HCT116 (cell line): ENCODE measurements at regions not wholly inside any gene's neighbourhood (a gene's known extent, or its start where the extent isn't known, plus 50 kb on each side); places are given as distances from the start of the nearest gene placed in this dataset.

Source experiments
- ATAC-seq: fragments of 200-7000 bp; cut with Tn5 transposase; 2 replicates; pipeline ENCODE4 v1.9.1; 2020; ENCODE audit warnings: mild to moderate bottlenecking, moderate library complexity
- BruUV-seq: library from RNA; stranded (reverse); fragments of 400-500 nt; replicated peaks from 2 replicates; lab custom pipeline; 2021; lab: Mats Ljungman, UMichigan
- CTCF ChIA-PET: fragments of 300-600 bp; sonication (Branson Sonifier 250); formaldehyde crosslinking; loops from one replicate; lab custom pipeline; 2021; ENCODE audit warnings: antibody characterized with exemption; lab: Charles Lee
- POLR2A ChIA-PET: fragments of 300-600, 350-600 bp; sonication (Branson Sonifier 250); formaldehyde crosslinking; loops from one replicate; lab custom pipeline; 2021; ENCODE audit warnings: antibody characterized with exemption; lab: Charles Lee
- RAD21 ChIA-PET, 2 experiments: fragments of 300-600 bp; sonication (Branson Sonifier 250); formaldehyde crosslinking; loops; one replicate each; lab custom pipeline; 2023; ENCODE audit warnings: low total read pairs in 2 of 2; ENCODE audit not compliant: uncharacterized antibody in 2 of 2, unreplicated experiment in 2 of 2, low non-redundant PET in 1 of 2; lab: Charles Lee
- DNase-seq: peaks from one replicate; pipeline ENCODE4 v3.0.0-alpha.2; 2010; ENCODE audit warnings: low read depth, low spot score
- H2AFZ ChIP-seq: fragments of 200-600 bp; shearing (Covaris generic), sonication (generic); 2 replicates; pipeline ENCODE4 v1.6.1; 2017; ENCODE audit warnings: low read depth, mixed run types, mixed read lengths, antibody characterized with exemption, low read length; ENCODE audit not compliant: poor library complexity, severe bottlenecking
- H3K27ac ChIP-seq: 2 replicates; pipeline ENCODE4 v1.5.1; 2012; ENCODE audit warnings: low read depth, low read length
- H3K27me3 ChIP-seq: fragments of 200-600 bp; sonication (generic); 2 replicates; pipeline ENCODE4 v1.6.1; 2016; ENCODE audit warnings: mixed run types, low read length, mixed read lengths; ENCODE audit not compliant: insufficient read depth
- H3K36me3 ChIP-seq, 2 experiments: fragments of 200-500 bp in 1 of 2; fragments of 200-600 bp in 1 of 2; sonication (Bioruptor generic) in 1 of 2; sonication (generic) in 1 of 2; 2 replicates each; pipeline versions ENCODE4 v1.5.1 to v1.6.1; 2014 to 2016; ENCODE audit warnings: low read length in 2 of 2, inconsistent platforms in 1 of 2, mixed read lengths in 1 of 2, mixed run types in 1 of 2; ENCODE audit not compliant: insufficient read depth in 2 of 2, control insufficient read depth in 1 of 2
- H3K4me1 ChIP-seq, 2 experiments: fragments of 200-600 bp in 1 of 2; sonication (generic) in 1 of 2; 2 replicates each; pipeline versions ENCODE4 v1.5.1 to v1.6.1; 2012 to 2017; ENCODE audit warnings: low read length in 2 of 2, inconsistent platforms in 1 of 2, mild to moderate bottlenecking in 1 of 2, mixed read lengths in 1 of 2, mixed run types in 1 of 2, moderate library complexity in 1 of 2; ENCODE audit not compliant: insufficient read depth in 2 of 2, control insufficient read depth in 1 of 2
- H3K4me2 ChIP-seq: fragments of 200-600 bp; sonication (generic); 2 replicates; pipeline ENCODE4 v1.6.1; 2017; ENCODE audit warnings: mixed run types, low read length, mixed read lengths
- H3K4me3 ChIP-seq, 2 experiments: fragments of 200-600 bp in 1 of 2; sonication (generic) in 1 of 2; replicated peaks in 1 of 2; 2 replicates each; pipeline ENCODE4 v1.5.1; 2011 to 2016; ENCODE audit warnings: low read length in 2 of 2, control low read depth in 1 of 2, low read depth in 1 of 2, mild to moderate bottlenecking in 1 of 2, mixed read lengths in 1 of 2, mixed run types in 1 of 2
- H3K79me2 ChIP-seq: fragments of 200-600 bp; sonication (generic); 2 replicates; pipeline ENCODE4 v1.6.1; 2017; ENCODE audit warnings: mild to moderate bottlenecking, mixed run types, low read length, moderate library complexity, mixed read lengths; ENCODE audit not compliant: insufficient read depth
- H3K9ac ChIP-seq: fragments of 200-600 bp; sonication (generic); 2 replicates; pipeline ENCODE4 v1.6.1; 2016; ENCODE audit warnings: low read length, mixed read lengths
- H3K9me2 ChIP-seq: fragments of 200-600 bp; sonication (generic), shearing (Covaris generic); 2 replicates; pipeline ENCODE4 v1.6.1; 2017; ENCODE audit warnings: mixed run types, mild to moderate bottlenecking, moderate library complexity; ENCODE audit not compliant: insufficient read depth
- H3K9me3 ChIP-seq, 2 experiments: fragments of 200-500 bp in 1 of 2; fragments of 200-600 bp in 1 of 2; sonication (Bioruptor generic) in 1 of 2; sonication (generic) in 1 of 2; 2 replicates each; pipeline ENCODE4 v1.6.1; 2014 to 2017; ENCODE audit warnings: low read length in 2 of 2, mixed read lengths in 2 of 2, inconsistent platforms in 1 of 2, low read depth in 1 of 2, mild to moderate bottlenecking in 1 of 2, mixed run types in 1 of 2, moderate library complexity in 1 of 2; ENCODE audit not compliant: control insufficient read depth in 1 of 2, insufficient read depth in 1 of 2
- H4K20me1 ChIP-seq: fragments of 200-600 bp; sonication (generic), shearing (Covaris generic); 2 replicates; pipeline ENCODE4 v1.6.1; 2017; ENCODE audit warnings: mixed run types, mild to moderate bottlenecking, moderate library complexity; ENCODE audit not compliant: insufficient read depth
- CBX3 ChIP-seq: IDR thresholded peaks from 2 replicates; pipeline ENCODE4 v1.6.1; 2012; ENCODE audit warnings: low read depth
- CEBPB ChIP-seq: IDR thresholded peaks from 2 replicates; pipeline ENCODE4 v1.6.1; 2012; ENCODE audit warnings: low read depth
- ELF1 ChIP-seq: IDR thresholded peaks from 2 replicates; pipeline ENCODE4 v1.6.1; 2012; ENCODE audit warnings: low read depth, borderline replicate concordance
- EZH2phosphoT487 ChIP-seq: fragments of 200-600 bp; IDR thresholded peaks from 2 replicates; pipeline ENCODE4 v1.6.1; 2018; ENCODE audit warnings: antibody characterized with exemption, borderline replicate concordance
- JUND ChIP-seq: IDR thresholded peaks from 2 replicates; pipeline ENCODE4 v1.6.1; 2012
- POLR2AphosphoS5 ChIP-seq: IDR thresholded peaks from 2 replicates; pipeline ENCODE4 v1.6.1; 2011; ENCODE audit warnings: mild to moderate bottlenecking, low read depth, low read length, moderate library complexity
- RAD21 ChIP-seq: IDR thresholded peaks from 2 replicates; pipeline ENCODE4 v1.6.1; 2012; ENCODE audit warnings: low read depth, mild to moderate bottlenecking
- SIN3A ChIP-seq: IDR thresholded peaks from 2 replicates; pipeline ENCODE4 v1.6.1; 2012; ENCODE audit warnings: low read depth
- SP1 ChIP-seq: IDR thresholded peaks from 2 replicates; pipeline ENCODE4 v1.6.1; 2012; ENCODE audit warnings: low read depth
- YY1 ChIP-seq: IDR thresholded peaks from 2 replicates; pipeline ENCODE4 v1.6.1; 2011; ENCODE audit warnings: low read length, low read depth, moderate library complexity, mild to moderate bottlenecking; ENCODE audit not compliant: insufficient replicate concordance; ENCODE audit errors: extremely low read depth
- ZFX ChIP-seq: fragments of 450-650 bp; IDR thresholded peaks from 2 replicates; pipeline ENCODE4 v1.6.1; 2017
- ZNF274 ChIP-seq: fragments of 200-500 bp; sonication (Bioruptor generic); IDR thresholded peaks from 2 replicates; pipeline ENCODE4 v1.6.1; 2014; ENCODE audit warnings: mild to moderate bottlenecking, low read depth, low read length, inconsistent platforms
- intact Hi-C: fragments of 100-400 bp; cut with micrococcal nuclease; formaldehyde crosslinking; loops from 2 replicates; pipeline ENCODE4 v1.10.0; 2022
- TF ChIP-seq, protein P1 (sequence below): IDR thresholded peaks from 2 replicates; pipeline ENCODE4 v1.6.1; 2012; ENCODE audit warnings: low read depth
- TF ChIP-seq, protein P2 (sequence below): IDR thresholded peaks from 2 replicates; pipeline ENCODE4 v1.6.1; 2012

DNA sequence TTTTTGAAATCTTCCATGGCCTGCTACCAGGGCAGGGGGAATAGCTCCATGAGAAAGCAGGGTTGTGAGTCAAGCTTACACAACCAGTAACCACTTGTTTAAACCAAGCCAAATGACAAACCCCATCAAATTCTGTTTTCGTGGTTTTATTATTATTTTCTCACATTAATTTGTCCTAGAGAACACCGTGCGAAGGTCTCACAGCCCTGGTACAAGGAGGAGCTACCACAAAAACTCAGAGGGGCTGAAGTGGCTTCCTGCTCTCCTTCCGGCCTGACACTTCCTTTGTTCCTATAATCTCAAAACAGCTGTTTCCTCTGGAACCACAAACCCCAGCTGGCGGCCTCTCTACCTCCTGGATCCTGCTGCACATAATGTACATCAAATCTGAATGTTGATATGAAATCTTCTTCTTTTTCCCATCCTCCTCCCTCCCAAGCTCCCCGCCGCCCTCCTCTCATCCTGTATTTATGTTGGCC lies 375.9 kb downstream of the MCTP2 start:
- Histone ChIP-seq H3K4me2 (no peak overlapping the region), H3K4me3 (no peak overlapping the region), H3K27ac (no peak overlapping the region), H3K9me3 (no peaks in the 10 kb centered on the region), H3K79me2 (no peaks in the 10 kb centered on the region), H3K4me1 (no peaks in the 10 kb centered on the region), H3K36me3 (no peaks in the 10 kb centered on the region), H4K20me1 (no peaks in the 10 kb centered on the region), H3K9me2 (no peaks in the 10 kb centered on the region), H3K27me3 (peaks cover 12% of the 10 kb centered on the region), H3K9ac (no peak overlapping the region), H2AFZ (no peak overlapping the region)
- POLR2A ChIA-PET, result no interaction called here
- DNase-seq, result no peak
- CTCF ChIA-PET, result no interaction called here
- RAD21 ChIA-PET, result no interaction called here
- BruUV-seq, result no TSS peak
- no peak for TF ChIP-seq SIN3A
- no peak for TF ChIP-seq YY1
- TF ChIP-seq, protein P1, sequence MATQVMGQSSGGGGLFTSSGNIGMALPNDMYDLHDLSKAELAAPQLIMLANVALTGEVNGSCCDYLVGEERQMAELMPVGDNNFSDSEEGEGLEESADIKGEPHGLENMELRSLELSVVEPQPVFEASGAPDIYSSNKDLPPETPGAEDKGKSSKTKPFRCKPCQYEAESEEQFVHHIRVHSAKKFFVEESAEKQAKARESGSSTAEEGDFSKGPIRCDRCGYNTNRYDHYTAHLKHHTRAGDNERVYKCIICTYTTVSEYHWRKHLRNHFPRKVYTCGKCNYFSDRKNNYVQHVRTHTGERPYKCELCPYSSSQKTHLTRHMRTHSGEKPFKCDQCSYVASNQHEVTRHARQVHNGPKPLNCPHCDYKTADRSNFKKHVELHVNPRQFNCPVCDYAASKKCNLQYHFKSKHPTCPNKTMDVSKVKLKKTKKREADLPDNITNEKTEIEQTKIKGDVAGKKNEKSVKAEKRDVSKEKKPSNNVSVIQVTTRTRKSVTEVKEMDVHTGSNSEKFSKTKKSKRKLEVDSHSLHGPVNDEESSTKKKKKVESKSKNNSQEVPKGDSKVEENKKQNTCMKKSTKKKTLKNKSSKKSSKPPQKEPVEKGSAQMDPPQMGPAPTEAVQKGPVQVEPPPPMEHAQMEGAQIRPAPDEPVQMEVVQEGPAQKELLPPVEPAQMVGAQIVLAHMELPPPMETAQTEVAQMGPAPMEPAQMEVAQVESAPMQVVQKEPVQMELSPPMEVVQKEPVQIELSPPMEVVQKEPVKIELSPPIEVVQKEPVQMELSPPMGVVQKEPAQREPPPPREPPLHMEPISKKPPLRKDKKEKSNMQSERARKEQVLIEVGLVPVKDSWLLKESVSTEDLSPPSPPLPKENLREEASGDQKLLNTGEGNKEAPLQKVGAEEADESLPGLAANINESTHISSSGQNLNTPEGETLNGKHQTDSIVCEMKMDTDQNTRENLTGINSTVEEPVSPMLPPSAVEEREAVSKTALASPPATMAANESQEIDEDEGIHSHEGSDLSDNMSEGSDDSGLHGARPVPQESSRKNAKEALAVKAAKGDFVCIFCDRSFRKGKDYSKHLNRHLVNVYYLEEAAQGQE, result no peak
- no peak for TF ChIP-seq ZNF274
- intact Hi-C loops, result no loop called here
- ATAC-seq, result no peak

DNA sequence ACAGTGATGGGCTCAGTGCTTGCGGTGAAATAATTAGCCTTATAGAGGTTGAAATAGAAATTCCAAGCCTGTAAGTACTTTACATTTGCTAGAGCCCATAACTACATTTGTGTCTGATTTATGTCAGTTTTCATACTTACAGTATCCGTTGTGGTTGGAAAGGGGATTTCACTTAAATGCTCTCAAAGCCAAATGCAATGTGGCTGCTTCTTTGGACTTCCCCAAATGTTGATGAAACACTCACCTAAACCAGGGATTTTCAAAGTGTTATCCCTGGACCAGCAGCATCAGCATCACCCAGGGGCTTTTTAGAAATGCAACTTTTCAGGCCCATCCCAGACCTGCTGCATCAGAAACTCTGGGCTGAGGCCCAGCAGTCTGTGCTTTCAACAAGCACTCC lies 378.7 kb downstream of the MCTP2 start:
- ATAC-seq (no peak), DNase-seq (no peak)
- Histone ChIP-seq H3K79me2 (no peaks in the 10 kb centered on the region), H3K4me3 (no peak overlapping the region), H3K4me2 (no peak overlapping the region), H3K27me3 (peaks cover 12% of the 10 kb centered on the region), H2AFZ (no peak overlapping the region), H3K27ac (no peak overlapping the region), H3K4me1 (no peaks in the 10 kb centered on the region), H3K9ac (no peak overlapping the region), H3K36me3 (no peaks in the 10 kb centered on the region), H3K9me2 (no peaks in the 10 kb centered on the region), H4K20me1 (no peaks in the 10 kb centered on the region), H3K9me3 (no peaks in the 10 kb centered on the region)
- intact Hi-C loops, result no loop called here
- no TSS peak for BruUV-seq
- ChIA-PET CTCF (no interaction called here), RAD21 (no interaction called here), POLR2A (no interaction called here)
- TF ChIP-seq POLR2AphosphoS5 (no peak), SP1 (no peak), JUND (no peak), YY1 (no peak), ELF1 (no peak), RAD21 (no peak), SIN3A (no peak), CBX3 (no peak), ZFX (no peak), EZH2phosphoT487 (no peak), CEBPB (no peak)
- TF ChIP-seq, protein P2, sequence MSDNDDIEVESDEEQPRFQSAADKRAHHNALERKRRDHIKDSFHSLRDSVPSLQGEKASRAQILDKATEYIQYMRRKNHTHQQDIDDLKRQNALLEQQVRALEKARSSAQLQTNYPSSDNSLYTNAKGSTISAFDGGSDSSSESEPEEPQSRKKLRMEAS, result no peak
- TF ChIP-seq, protein P1, result no peak
